ENCODE measurements at regions not wholly inside any gene's neighbourhood (a gene's known extent, or its start where the extent isn't known, plus 50 kb on each side); places are given as distances from the start of the nearest gene placed in this dataset.

DNA sequence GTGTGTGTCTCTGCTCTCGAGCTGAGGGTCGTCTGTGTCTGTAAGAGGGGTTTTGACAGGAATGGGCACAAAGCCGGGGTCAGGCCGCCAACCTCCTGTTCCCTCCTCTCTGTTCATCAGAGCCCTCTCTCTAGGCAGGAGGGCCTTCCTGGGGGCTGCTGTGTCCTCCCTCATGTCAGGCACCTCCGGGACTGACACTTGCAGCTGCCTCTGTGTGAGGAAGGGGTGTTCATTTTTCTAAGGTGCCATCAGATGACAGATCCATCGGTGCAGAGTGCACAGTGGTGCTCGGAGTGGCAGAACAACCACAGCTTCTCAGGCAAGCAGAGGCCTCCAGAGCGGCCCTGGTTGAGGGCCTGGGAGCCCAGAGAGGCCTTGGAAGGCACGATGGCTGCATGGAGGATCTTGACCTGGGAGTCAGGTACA lies 265.4 kb upstream of the B3GAT1 start:
- DNase-seq = no peak

DNA sequence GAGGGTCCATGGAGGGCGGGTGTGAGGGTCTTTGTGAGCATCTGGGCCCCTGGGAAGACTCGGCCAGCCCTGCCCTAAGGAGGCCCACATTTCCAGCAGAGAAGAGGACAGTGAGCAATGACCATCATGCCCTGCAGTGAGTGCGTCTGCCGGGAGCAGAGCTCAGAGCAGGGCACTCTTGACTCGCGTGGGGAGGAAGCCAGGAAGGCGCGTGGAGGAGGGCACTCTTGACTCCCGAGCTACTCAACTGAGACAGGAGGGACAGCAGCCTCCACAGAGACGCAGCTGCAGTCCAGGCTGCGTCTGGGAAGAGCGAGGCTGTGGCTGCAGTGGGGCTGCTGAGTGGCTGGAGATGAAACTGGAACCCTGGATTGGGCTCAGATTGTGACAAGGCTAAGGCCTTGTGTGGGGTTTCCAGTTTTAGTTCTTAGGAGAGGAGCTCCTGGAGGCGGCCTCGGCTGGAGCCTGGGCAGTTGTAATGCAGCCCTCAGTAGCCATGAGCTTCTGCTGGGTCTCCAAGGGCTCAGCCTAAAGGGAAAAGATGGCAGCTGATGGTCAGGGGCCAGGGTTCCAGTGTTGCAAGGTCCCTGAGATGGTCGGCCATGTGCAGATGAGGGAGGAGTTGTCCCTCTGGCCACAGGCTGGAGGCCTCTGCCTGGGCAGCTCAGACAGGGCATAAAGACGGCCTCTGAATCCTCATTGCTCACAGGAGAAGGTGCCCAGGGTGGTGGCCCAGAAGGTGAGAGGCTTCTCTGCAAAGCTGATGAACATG lies 264.7 kb upstream of the B3GAT1 start:
- no peak for DNase-seq

- no peak for DNase-seq
Observed at GRCh38 chr11:134675983-134676382, 263.9 kb upstream of the B3GAT1 start.

GRCh38 chr11:134674974-134675373 lies 262.9 kb upstream of the B3GAT1 start:
- no peak for DNase-seq

DNA sequence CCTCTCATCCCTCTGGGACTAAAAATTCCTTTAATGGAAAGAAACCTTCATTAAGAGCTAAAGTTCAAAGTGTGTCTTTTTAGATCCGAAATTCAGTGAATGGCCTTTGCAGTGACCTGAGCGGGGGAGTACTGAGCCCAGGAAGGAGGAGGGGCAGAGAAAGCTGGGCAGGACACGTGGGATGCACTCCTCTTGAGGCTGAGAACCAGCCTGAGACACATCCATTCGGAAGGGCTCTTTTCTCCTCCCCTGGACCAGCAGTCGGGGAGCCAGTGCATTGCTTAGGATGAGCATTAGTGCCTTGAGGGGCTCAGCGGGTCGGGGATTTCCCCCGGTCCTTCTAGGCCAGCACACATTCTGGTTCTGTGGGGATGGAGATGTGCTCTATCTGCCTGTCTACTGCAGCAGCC lies 258.9 kb upstream of the B3GAT1 start:
- no peak for DNase-seq

DNA sequence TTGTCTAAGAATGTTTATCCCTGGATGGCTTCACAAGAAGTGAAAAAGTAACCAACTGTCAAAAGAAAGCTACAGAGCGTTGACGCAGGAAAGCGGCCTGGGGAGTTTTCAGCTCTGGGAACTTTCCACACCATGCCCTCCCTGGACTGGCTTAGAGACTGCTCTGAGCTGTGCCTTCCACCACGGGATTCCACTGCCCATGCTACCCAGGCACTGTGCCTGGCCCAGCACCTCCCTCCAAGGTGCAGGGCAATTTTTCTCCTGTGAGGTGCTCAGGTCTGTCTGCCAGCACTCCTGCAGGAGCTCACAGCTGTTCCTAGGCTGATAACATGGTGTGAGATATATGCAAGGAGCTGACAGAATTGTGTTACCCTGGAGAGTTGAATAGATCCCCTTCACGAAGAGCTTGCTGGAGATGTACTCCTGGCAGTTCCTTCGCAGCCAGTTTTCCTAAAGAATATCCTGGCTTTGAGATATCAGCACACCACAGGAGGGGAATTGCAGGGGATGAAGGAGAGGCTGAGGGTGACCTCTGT lies 258.3 kb upstream of the B3GAT1 start:
- no peak for DNase-seq

DNA sequence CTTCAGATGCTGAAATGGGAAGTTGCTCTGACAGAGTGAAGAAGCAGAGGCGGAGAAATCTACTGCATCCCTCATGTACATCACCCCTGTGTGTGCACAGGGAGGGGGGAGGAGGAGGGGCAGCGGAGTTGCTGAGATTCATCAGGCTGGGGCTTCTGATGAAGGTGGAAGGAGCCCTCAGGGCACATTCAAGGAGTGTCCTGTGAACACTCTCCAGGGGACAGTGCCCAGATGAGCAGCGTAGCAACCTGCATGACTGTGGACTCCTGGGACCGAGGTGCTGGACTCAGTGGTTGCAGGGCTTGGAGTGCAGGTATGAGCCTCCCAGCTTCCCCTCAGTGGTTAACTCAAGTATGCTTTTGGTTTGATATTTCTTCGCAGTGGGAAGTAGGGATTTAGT lies 257.8 kb upstream of the B3GAT1 start:
- DNase-seq = no peak

GRCh38 chr11:134668796-134669195 lies 256.8 kb upstream of the B3GAT1 start:
- DNase-seq = no peak

GRCh38 chr11:134668076-134668475 lies 256.0 kb upstream of the B3GAT1 start:
- DNase-seq = no peak

GRCh38 chr11:134667505-134667904 lies 255.5 kb upstream of the B3GAT1 start:
- no peak for DNase-seq

- DNase-seq = no peak
Observed at GRCh38 chr11:134667175-134667500, 255.1 kb upstream of the B3GAT1 start.

- no peak for DNase-seq
Observed at GRCh38 chr11:134666273-134667174, 254.5 kb upstream of the B3GAT1 start.

- DNase-seq = no peak
Observed at GRCh38 chr11:134665571-134666270, 253.7 kb upstream of the B3GAT1 start.

DNA sequence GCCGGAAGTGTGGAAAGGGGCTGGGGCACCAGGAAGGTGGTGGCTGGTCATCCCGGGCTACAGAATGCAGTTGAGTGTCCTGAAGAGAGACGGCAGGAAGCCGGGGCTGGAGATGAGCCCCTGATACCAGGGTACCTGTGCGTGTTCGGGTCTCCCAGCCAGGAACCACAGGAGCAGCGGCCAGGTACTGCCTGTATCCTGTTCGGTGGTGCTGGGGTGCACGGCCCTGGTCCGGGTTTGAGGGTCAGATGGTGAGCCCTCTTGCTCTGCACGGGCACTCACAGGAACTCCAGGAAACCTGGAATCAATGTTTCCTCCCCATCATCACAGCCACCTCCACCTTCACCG lies 253.1 kb upstream of the B3GAT1 start:
- no peak for DNase-seq

GRCh38 chr11:134664447-134665187 lies 252.6 kb upstream of the B3GAT1 start:
- DNase-seq = no peak

DNA sequence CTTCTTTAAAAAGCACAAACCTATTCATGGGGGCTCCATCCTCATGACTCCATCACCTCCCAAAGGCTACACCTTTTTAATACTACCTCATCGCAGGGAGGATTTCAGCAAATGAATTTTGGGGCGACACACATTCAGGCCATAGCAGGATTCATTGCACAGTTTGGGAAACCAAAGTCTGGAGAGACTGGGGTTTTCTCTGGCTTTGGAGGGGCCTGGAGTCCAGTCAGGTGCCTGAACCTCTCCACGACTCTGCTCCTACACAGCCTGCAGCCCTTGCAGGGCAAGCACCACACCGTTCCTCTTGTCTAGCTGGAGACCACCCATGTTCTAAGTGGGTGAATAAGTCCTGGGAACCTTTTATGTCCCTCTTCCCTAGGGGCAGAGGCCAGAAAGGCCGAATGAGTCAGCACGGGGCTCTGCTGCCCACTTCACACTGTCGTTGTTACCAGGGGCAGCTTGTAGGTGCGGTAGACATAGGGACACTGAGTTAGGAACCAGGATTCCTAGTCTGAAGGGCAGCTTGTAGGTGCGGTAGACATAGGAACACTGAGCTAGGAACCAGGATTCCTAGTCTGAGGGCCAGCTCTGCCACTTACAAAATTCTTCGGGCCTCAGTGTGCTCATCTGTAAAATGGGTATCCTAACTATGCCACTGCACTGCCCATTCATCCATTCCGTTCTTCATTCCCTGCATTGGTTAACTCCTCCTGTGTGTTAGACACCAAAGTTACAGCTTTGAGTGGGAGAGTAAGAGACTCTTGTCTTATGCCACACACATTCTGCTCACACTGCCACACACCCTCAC lies 251.7 kb upstream of the B3GAT1 start:
- no peak for DNase-seq

DNA sequence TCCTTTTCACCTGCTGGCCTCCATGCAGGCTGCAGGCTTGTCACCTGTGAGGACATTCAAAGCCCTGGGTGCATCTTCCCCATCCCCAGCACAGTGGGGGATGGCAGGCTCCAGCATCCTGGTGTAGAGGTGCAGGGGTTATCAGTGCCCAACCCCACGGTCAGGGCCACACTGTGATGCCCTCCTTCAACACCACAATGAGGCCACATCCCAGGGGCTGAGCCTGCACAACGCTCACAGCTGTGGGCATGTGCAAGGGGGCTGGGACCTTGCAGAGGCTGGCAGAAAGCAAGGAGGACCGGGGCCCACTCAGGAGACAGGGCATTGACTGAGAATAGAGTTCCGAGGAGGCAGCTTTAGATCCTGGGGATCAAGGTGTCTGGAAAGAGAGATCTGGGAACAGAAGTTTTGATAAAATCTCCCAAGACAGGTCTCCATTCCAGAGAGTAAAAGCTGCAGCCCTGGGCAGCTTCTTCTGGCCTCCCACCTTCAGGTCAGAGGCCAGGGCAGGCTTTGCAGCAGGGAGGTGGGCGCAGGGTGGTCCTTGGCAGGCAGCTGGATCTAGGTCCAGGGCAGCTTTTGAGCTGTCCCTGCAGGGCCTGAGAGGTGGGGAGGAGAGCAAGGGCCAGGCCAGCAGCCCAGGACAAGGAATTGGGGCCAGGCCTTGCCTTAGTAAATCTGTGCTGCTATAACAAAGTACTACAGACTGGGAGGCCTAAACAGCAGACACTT lies 250.8 kb upstream of the B3GAT1 start:
- DNase-seq = no peak

GRCh38 chr11:134661660-134662059 lies 249.6 kb upstream of the B3GAT1 start:
- DNase-seq = no peak

- no peak for DNase-seq
Observed at GRCh38 chr11:134660416-134660815, 248.4 kb upstream of the B3GAT1 start.

DNA sequence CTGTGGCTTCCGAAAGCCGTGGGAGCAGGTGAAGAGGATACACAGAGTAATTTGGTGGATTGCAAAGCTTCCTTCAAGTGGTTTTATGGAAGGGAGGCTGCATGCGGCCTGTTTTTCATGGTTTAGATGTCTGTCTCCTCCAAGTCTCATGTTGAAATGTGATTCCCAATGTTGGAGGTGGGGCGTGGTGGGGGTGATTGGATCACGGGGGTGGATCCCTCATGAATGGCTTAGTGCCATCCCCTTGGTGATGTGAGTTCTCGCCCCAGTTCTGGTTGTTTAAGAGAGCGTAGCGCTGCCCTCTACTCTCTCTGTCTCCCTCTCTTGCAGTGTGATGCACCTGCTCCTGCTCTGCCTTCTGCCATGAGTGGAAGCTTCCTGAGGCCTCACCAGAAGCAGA lies 247.8 kb upstream of the B3GAT1 start:
- no peak for DNase-seq

Data from CD4-positive, alpha-beta T cell treated with Interleukin-21 for 1 hour (primary cell).